ENCODE measurements at regions not wholly inside any gene's neighbourhood (a gene's known extent, or its start where the extent isn't known, plus 50 kb on each side); places are given as distances from the start of the nearest gene placed in this dataset.

GRCh38 chr20:22984008-22984407 lies 51.1 kb upstream of the SSTR4 start:
- Histone ChIP-seq H3K4me1 (no peaks in the 10 kb centered on the region), H3K36me3 (no peaks in the 10 kb centered on the region), H3K27me3 (no peaks in the 10 kb centered on the region), H3K9me3 (no peaks in the 10 kb centered on the region; the same call in 1 of the 2 replicates), H3K4me3 (ENCODE audit: low read depth, low read length) (no peak overlapping the region)
- no peak for TF ChIP-seq CTCF (IDR thresholded peaks at IDR 0.05; ENCODE audit: low read depth, low read length)
- no peak for DNase-seq

- Histone ChIP-seq H3K4me3 (ENCODE audit: low read depth, low read length) (no peak overlapping the region), H3K9me3 (no peaks in the 10 kb centered on the region; the same call in 1 of the 2 replicates), H3K4me1 (no peaks in the 10 kb centered on the region), H3K36me3 (no peaks in the 10 kb centered on the region), H3K27me3 (no peaks in the 10 kb centered on the region)
- no peak for TF ChIP-seq CTCF (IDR thresholded peaks at IDR 0.05; ENCODE audit: low read depth, low read length)
- DNase-seq: no peak
These were observed 50.5 kb upstream of the SSTR4 start for GRCh38 chr20:22984606-22985005.

GRCh38 chr20:22985239-22985778 lies 49.8 kb upstream of the SSTR4 start:
- Histone ChIP-seq H3K9me3 (no peaks in the 10 kb centered on the region; the same call in 1 of the 2 replicates), H3K4me1 (no peaks in the 10 kb centered on the region), H3K4me3 (ENCODE audit: low read depth, low read length) (no peak overlapping the region), H3K27me3 (no peaks in the 10 kb centered on the region), H3K36me3 (no peaks in the 10 kb centered on the region)
- no peak for DNase-seq
- TF ChIP-seq CTCF (IDR thresholded peaks at IDR 0.05; ENCODE audit: low read depth, low read length): no peak
